ENCODE measurements at regions not wholly inside any gene's neighbourhood (a gene's known extent, or its start where the extent isn't known, plus 50 kb on each side); places are given as distances from the start of the nearest gene placed in this dataset.

DNA sequence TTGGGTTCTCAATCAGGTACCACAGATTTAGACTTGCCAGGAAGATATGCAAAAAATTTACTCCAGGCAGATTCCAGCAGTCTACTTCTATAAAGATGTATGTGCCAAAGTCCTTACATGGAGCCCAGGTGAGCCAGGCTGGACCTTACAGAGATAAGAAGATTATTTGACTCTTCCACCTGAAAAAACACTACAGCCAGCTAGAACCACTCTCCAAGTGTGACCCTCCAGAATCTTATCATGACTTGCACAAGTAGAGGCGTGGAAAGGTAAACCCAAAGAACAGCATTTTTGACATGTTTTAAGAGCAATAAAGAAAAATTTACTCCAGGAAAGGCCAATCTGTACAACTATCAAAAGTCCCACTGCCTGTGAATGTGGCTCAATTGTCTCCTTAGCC is 146.8 kb upstream of the DPT start:
- H3K27ac ChIP-seq (ENCODE audit: low read depth, low read length, poor library complexity, severe bottlenecking), result no peak overlapping the region
- BruUV-seq (replicated peaks), result no TSS peak
- H4K20me1 ChIP-seq (ENCODE audit: insufficient read depth, low read length), result no peaks in the 10 kb centered on the region
- H3K4me2 ChIP-seq (ENCODE audit: low read length), result no peak overlapping the region
- H3K79me2 ChIP-seq (ENCODE audit: insufficient read depth, low read depth, low read length), result no peaks in the 10 kb centered on the region
- H2AFZ ChIP-seq (ENCODE audit: low read length), result no peak overlapping the region
- no peak for DNase-seq (ENCODE audit: low spot score)
- ChIA-PET POLR2A (no interaction called here), CTCF (ENCODE audit: unreplicated experiment) (no interaction called here)
- H3K9me2 ChIP-seq (ENCODE audit: insufficient read depth, low read length), result no peaks in the 10 kb centered on the region
- TF ChIP-seq, protein P1, sequence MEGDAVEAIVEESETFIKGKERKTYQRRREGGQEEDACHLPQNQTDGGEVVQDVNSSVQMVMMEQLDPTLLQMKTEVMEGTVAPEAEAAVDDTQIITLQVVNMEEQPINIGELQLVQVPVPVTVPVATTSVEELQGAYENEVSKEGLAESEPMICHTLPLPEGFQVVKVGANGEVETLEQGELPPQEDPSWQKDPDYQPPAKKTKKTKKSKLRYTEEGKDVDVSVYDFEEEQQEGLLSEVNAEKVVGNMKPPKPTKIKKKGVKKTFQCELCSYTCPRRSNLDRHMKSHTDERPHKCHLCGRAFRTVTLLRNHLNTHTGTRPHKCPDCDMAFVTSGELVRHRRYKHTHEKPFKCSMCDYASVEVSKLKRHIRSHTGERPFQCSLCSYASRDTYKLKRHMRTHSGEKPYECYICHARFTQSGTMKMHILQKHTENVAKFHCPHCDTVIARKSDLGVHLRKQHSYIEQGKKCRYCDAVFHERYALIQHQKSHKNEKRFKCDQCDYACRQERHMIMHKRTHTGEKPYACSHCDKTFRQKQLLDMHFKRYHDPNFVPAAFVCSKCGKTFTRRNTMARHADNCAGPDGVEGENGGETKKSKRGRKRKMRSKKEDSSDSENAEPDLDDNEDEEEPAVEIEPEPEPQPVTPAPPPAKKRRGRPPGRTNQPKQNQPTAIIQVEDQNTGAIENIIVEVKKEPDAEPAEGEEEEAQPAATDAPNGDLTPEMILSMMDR (conservative IDR thresholded peaks at IDR 0.05; ENCODE audit: low read length), result no peak
- TF ChIP-seq EZH2phosphoT487 (IDR thresholded peaks at IDR 0.05; ENCODE audit: borderline replicate concordance, low read depth, low read length), result no peak
- H3K9me3 ChIP-seq (ENCODE audit: low read length), result no peaks in the 10 kb centered on the region
- intact Hi-C loops (cut with micrococcal nuclease; ENCODE audit: unreplicated experiment), result no loop called here
- H3K36me3 ChIP-seq (ENCODE audit: insufficient read depth, low read length), result no peaks in the 10 kb centered on the region
- H3K4me1 ChIP-seq (ENCODE audit: insufficient read depth, low read length, poor library complexity, severe bottlenecking), result no peaks in the 10 kb centered on the region
- H3K4me3 ChIP-seq (ENCODE audit: low read depth, low read length, poor library complexity, severe bottlenecking), result no peak overlapping the region

DNA sequence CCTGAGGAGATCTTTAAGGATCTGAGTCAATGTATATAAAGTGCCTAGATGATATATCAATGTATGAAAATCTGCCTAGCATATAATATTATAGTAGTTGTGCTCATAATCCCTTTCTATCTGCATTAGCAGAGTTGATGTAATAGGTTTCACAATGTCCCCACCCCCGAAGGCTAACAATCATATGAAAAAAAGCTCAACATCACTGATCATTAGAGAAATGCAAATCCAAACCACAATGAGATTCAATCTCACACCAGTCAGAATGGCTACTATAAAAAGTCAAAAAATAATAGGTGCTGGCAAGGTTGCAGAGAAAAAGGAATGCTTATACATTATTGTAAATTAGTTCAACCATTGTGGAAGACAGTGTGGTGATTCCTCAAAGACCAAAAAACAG is 147.8 kb upstream of the DPT start:
- Histone ChIP-seq H3K9me3 (ENCODE audit: low read length) (no peaks in the 10 kb centered on the region), H3K79me2 (ENCODE audit: insufficient read depth, low read depth, low read length) (no peaks in the 10 kb centered on the region), H3K4me3 (ENCODE audit: low read depth, low read length, poor library complexity, severe bottlenecking) (no peak overlapping the region), H3K36me3 (ENCODE audit: insufficient read depth, low read length) (no peaks in the 10 kb centered on the region), H3K9me2 (ENCODE audit: insufficient read depth, low read length) (no peaks in the 10 kb centered on the region), H3K4me1 (ENCODE audit: insufficient read depth, low read length, poor library complexity, severe bottlenecking) (no peaks in the 10 kb centered on the region), H3K4me2 (ENCODE audit: low read length) (no peak overlapping the region), H2AFZ (ENCODE audit: low read length) (no peak overlapping the region), H4K20me1 (ENCODE audit: insufficient read depth, low read length) (no peaks in the 10 kb centered on the region), H3K27ac (ENCODE audit: low read depth, low read length, poor library complexity, severe bottlenecking) (no peak overlapping the region)
- TF ChIP-seq, protein P1 (conservative IDR thresholded peaks at IDR 0.05; ENCODE audit: low read length), result no peak
- BruUV-seq (replicated peaks), result no TSS peak
- ChIA-PET POLR2A (interaction anchor here (0.8 kb wide), 1 partner anchor 25 kb away, joined by 3 read pairs; no protein-coding TSS in a partner anchor), CTCF (ENCODE audit: unreplicated experiment) (no interaction called here)
- intact Hi-C loops (cut with micrococcal nuclease; ENCODE audit: unreplicated experiment), result no loop called here
- no peak for DNase-seq (ENCODE audit: low spot score)

DNA sequence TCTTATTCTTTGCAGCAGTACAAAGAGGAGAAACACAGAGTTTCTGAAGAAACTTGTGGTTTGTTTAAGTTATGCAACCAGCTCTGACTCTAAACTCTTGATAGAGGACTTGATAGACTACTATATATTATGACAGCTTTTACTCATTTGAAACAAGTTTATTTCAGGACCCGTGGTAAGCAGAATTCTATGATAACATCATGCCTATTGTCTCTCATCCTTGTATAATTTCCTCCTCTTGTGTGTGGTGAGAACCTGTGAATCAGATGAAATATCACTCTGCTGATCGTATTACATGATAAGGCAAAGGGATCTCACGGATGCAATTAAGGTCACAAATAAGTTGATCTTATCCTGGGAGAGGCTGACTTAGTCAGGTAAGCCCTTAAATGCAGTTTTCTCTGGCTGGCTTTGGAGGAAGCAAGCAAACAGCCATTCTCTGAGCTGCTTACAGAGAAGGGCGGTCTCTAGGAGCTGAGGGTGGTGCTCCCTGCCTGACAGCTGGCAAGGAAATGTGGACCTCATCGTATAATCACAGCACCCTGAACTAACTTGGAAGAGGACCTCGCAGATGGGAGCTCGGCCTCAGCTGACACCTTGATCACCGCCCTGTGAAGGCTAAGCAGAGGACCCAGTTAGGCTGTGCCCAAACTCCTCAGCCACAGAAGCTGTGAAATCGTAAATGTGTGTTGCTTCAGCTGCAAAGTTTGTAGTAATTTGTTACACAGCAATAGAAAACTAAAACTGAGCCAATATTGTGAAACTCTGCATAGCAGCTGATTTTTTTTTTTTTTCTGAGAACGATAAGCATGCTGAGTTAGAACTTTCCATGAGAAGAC is 151.1 kb upstream of the DPT start:
- no peak overlapping the region for H3K4me2 ChIP-seq (ENCODE audit: low read length)
- intact Hi-C loops (cut with micrococcal nuclease; ENCODE audit: unreplicated experiment), result no loop called here
- H3K9me3 ChIP-seq (ENCODE audit: low read length), result no peaks in the 10 kb centered on the region
- no peak for TF ChIP-seq EZH2phosphoT487 (IDR thresholded peaks at IDR 0.05; ENCODE audit: borderline replicate concordance, low read depth, low read length)
- TF ChIP-seq, protein P1 (conservative IDR thresholded peaks at IDR 0.05; ENCODE audit: low read length), result no peak
- ChIA-PET POLR2A (interaction anchor here (0.7 kb wide), 1 partner anchor 185 kb away, joined by 4 read pairs; no protein-coding TSS in a partner anchor), CTCF (ENCODE audit: unreplicated experiment) (no interaction called here)
- H3K27ac ChIP-seq (ENCODE audit: low read depth, low read length, poor library complexity, severe bottlenecking), result no peak overlapping the region
- H3K36me3 ChIP-seq (ENCODE audit: insufficient read depth, low read length), result no peaks in the 10 kb centered on the region
- no peak overlapping the region for H3K4me3 ChIP-seq (ENCODE audit: low read depth, low read length, poor library complexity, severe bottlenecking)
- no peak overlapping the region for H2AFZ ChIP-seq (ENCODE audit: low read length)
- H3K4me1 ChIP-seq (ENCODE audit: insufficient read depth, low read length, poor library complexity, severe bottlenecking), result no peaks in the 10 kb centered on the region
- DNase-seq (ENCODE audit: low spot score), result no peak
- no peaks in the 10 kb centered on the region for H3K79me2 ChIP-seq (ENCODE audit: insufficient read depth, low read depth, low read length)
- H3K9me2 ChIP-seq (ENCODE audit: insufficient read depth, low read length), result no peaks in the 10 kb centered on the region
- no TSS peak for BruUV-seq (replicated peaks)
- H4K20me1 ChIP-seq (ENCODE audit: insufficient read depth, low read length), result no peaks in the 10 kb centered on the region
